ENCODE measurements at regions not wholly inside any gene's neighbourhood (a gene's known extent, or its start where the extent isn't known, plus 50 kb on each side); places are given as distances from the start of the nearest gene placed in this dataset.

GRCh38 chr5:25649628-25650265 is 1005.0 kb upstream of the CDH10 start:
- TF ChIP-seq EZH2 (IDR thresholded peaks at IDR 0.05; ENCODE audit: low read length, missing control alignments) = no peak
- TF ChIP-seq CTCF (conservative IDR thresholded peaks at IDR 0.05 in 1 of 2, IDR thresholded peaks at IDR 0.05 in 1 of 2; ENCODE audit: low read depth in 1 of 2, low read length in 2 of 2) = no peak
- Histone ChIP-seq H3K27me3 (ENCODE audit: control insufficient read depth, insufficient read depth, low read length) (no peaks in the 10 kb centered on the region), H3K79me2 (ENCODE audit: control insufficient read depth, insufficient read depth, low read length) (no peaks in the 10 kb centered on the region), H3K9ac (ENCODE audit: insufficient read depth, low read length) (no peak overlapping the region), H3K36me3 (ENCODE audit: control insufficient read depth, insufficient read depth, low read length) (no peaks in the 10 kb centered on the region), H3K9me3 (ENCODE audit: control insufficient read depth, insufficient read depth, low read depth, low read length) (no peaks in the 10 kb centered on the region), H3K27ac (ENCODE audit: insufficient read depth, low read length) (no peak overlapping the region), H4K20me1 (ENCODE audit: control insufficient read depth, extremely low read depth, insufficient read depth, low read length) (no peaks in the 10 kb centered on the region), H3K4me3 (replicated peaks in 1 of 4; ENCODE audit: control extremely low read depth in 1 of 4, insufficient read depth in 1 of 4, low read depth in 3 of 4, low read length in 4 of 4) (no peak overlapping the region), H3K4me1 (ENCODE audit: control insufficient read depth, extremely low read depth, insufficient read depth, low read length) (no peaks in the 10 kb centered on the region), H2AFZ (ENCODE audit: low read length) (no peak overlapping the region), H3K4me2 (ENCODE audit: extremely low read depth, insufficient read depth, low read length) (no peak overlapping the region)
- peak in 1 of 2 donors; percentile 1 for DNase-seq (ENCODE audit: low read depth in 2 of 2)

- TF ChIP-seq EZH2 (IDR thresholded peaks at IDR 0.05; ENCODE audit: low read length, missing control alignments) = no peak
- no peak for TF ChIP-seq CTCF (conservative IDR thresholded peaks at IDR 0.05 in 1 of 2, IDR thresholded peaks at IDR 0.05 in 1 of 2; ENCODE audit: low read depth in 1 of 2, low read length in 2 of 2)
- Histone ChIP-seq H3K36me3 (ENCODE audit: control insufficient read depth, insufficient read depth, low read length) (no peaks in the 10 kb centered on the region), H3K4me2 (ENCODE audit: extremely low read depth, insufficient read depth, low read length) (no peak overlapping the region), H3K79me2 (ENCODE audit: control insufficient read depth, insufficient read depth, low read length) (no peaks in the 10 kb centered on the region), H2AFZ (ENCODE audit: low read length) (no peak overlapping the region), H3K27ac (ENCODE audit: insufficient read depth, low read length) (no peak overlapping the region), H3K9me3 (ENCODE audit: control insufficient read depth, insufficient read depth, low read depth, low read length) (no peaks in the 10 kb centered on the region), H3K4me1 (ENCODE audit: control insufficient read depth, extremely low read depth, insufficient read depth, low read length) (no peaks in the 10 kb centered on the region), H3K4me3 (replicated peaks in 1 of 4; ENCODE audit: control extremely low read depth in 1 of 4, insufficient read depth in 1 of 4, low read depth in 3 of 4, low read length in 4 of 4) (no peak overlapping the region), H3K9ac (ENCODE audit: insufficient read depth, low read length) (no peak overlapping the region), H3K27me3 (ENCODE audit: control insufficient read depth, insufficient read depth, low read length) (no peaks in the 10 kb centered on the region), H4K20me1 (ENCODE audit: control insufficient read depth, extremely low read depth, insufficient read depth, low read length) (no peaks in the 10 kb centered on the region)
- no peak for DNase-seq (ENCODE audit: low read depth in 2 of 2)
Measured at GRCh38 chr5:25646421-25647341, 1001.9 kb upstream of the CDH10 start.

GRCh38 chr5:25641124-25641523 is 996.3 kb upstream of the CDH10 start:
- Histone ChIP-seq H3K9ac (ENCODE audit: insufficient read depth, low read length) (no peak overlapping the region), H3K27me3 (ENCODE audit: control insufficient read depth, insufficient read depth, low read length) (no peaks in the 10 kb centered on the region), H3K4me2 (ENCODE audit: extremely low read depth, insufficient read depth, low read length) (no peak overlapping the region), H2AFZ (ENCODE audit: low read length) (no peak overlapping the region), H3K36me3 (ENCODE audit: control insufficient read depth, insufficient read depth, low read length) (no peaks in the 10 kb centered on the region), H3K9me3 (ENCODE audit: control insufficient read depth, insufficient read depth, low read depth, low read length) (no peaks in the 10 kb centered on the region), H3K4me3 (replicated peaks in 1 of 4; ENCODE audit: control extremely low read depth in 1 of 4, insufficient read depth in 1 of 4, low read depth in 3 of 4, low read length in 4 of 4) (no peak overlapping the region), H3K79me2 (ENCODE audit: control insufficient read depth, insufficient read depth, low read length) (no peaks in the 10 kb centered on the region), H3K4me1 (ENCODE audit: control insufficient read depth, extremely low read depth, insufficient read depth, low read length) (no peaks in the 10 kb centered on the region), H4K20me1 (ENCODE audit: control insufficient read depth, extremely low read depth, insufficient read depth, low read length) (no peaks in the 10 kb centered on the region), H3K27ac (ENCODE audit: insufficient read depth, low read length) (no peak overlapping the region)
- DNase-seq (ENCODE audit: low read depth in 2 of 2) = no peak
- no peak for TF ChIP-seq CTCF (conservative IDR thresholded peaks at IDR 0.05 in 1 of 2, IDR thresholded peaks at IDR 0.05 in 1 of 2; ENCODE audit: low read depth in 1 of 2, low read length in 2 of 2)
- no peak for TF ChIP-seq EZH2 (IDR thresholded peaks at IDR 0.05; ENCODE audit: low read length, missing control alignments)

Data from fibroblast of lung (primary cell).